NCI-H2196 (cell line): ENCODE measurements at regions not wholly inside any gene's neighbourhood (a gene's known extent, or its start where the extent isn't known, plus 50 kb on each side); places are given as distances from the start of the nearest gene placed in this dataset.
"Not testable (repeated sequence)": the region's sequence is repeated elsewhere in the genome, so short reads cannot be mapped to it uniquely, and the experiment has no call there.

Source experiments
- DNase-seq: peaks from one replicate; lab custom pipeline; 2025; ENCODE audit not compliant: unreplicated experiment; lab: John Stamatoyannopoulos, UW

- DNase-seq: no peak
Observed at GRCh38 chr16:13708347-13709120, 211.4 kb upstream of the ERCC4 start.

GRCh38 chr16:13718748-13719147 is 201.2 kb upstream of the ERCC4 start:
- no peak for DNase-seq

- DNase-seq: no peak
Observed at GRCh38 chr16:13727943-13728342, 192.0 kb upstream of the ERCC4 start.

GRCh38 chr16:13733561-13733960 is 186.4 kb upstream of the ERCC4 start:
- DNase-seq: no peak

GRCh38 chr16:13739621-13740373 is 180.2 kb upstream of the ERCC4 start:
- DNase-seq: not testable (repeated sequence)

GRCh38 chr16:13742928-13743327 is 177.0 kb upstream of the ERCC4 start:
- DNase-seq: no peak

- no peak for DNase-seq
Observed at GRCh38 chr16:13743571-13743970, 176.4 kb upstream of the ERCC4 start.

- DNase-seq: no peak
Observed at GRCh38 chr16:13756411-13757140, 163.4 kb upstream of the ERCC4 start.

- no peak for DNase-seq
Observed at GRCh38 chr16:13766334-13766733, 153.6 kb upstream of the ERCC4 start.

GRCh38 chr16:13767215-13767614 is 152.7 kb upstream of the ERCC4 start:
- peak; percentile 4 for DNase-seq

GRCh38 chr16:13768471-13768870 is 151.5 kb upstream of the ERCC4 start:
- no peak for DNase-seq

- DNase-seq: no peak
Observed at GRCh38 chr16:13770436-13770835, 149.5 kb upstream of the ERCC4 start.

- no peak for DNase-seq
Observed at GRCh38 chr16:13772782-13773181, 147.2 kb upstream of the ERCC4 start.

- DNase-seq: no peak
Observed at GRCh38 chr16:13779676-13780075, 140.3 kb upstream of the ERCC4 start.

GRCh38 chr16:13780406-13781168 is 139.4 kb upstream of the ERCC4 start:
- DNase-seq: no peak

- no peak for DNase-seq
Observed at GRCh38 chr16:13781169-13781564, 138.8 kb upstream of the ERCC4 start.

- no peak for DNase-seq
Observed at GRCh38 chr16:13781575-13782338, 138.2 kb upstream of the ERCC4 start.

GRCh38 chr16:13791095-13791494 is 128.9 kb upstream of the ERCC4 start:
- DNase-seq: no peak

GRCh38 chr16:13793841-13794409 is 126.0 kb upstream of the ERCC4 start:
- no peak for DNase-seq

GRCh38 chr16:13795131-13795530 is 124.8 kb upstream of the ERCC4 start:
- no peak for DNase-seq
